Thoracic aorta (tissue), 2 donors: ENCODE measurements at regions not wholly inside any gene's neighbourhood (a gene's known extent, or its start where the extent isn't known, plus 50 kb on each side); places are given as distances from the start of the nearest gene placed in this dataset.

ENCODE experiments used
- ATAC-seq: fragments of 150-250 bp; one replicate; pipeline ENCODE4 v1.8.0; 2017; ENCODE audit warnings: low read depth; ENCODE audit not compliant: insufficient number of reproducible peaks, low FRiP score
- DNase-seq: peaks from one replicate; pipeline ENCODE4 v3.0.0-alpha.2; 2020; ENCODE audit warnings: low spot score
- H3K27ac ChIP-seq, 2 donors: fragments of 200-600 bp; sonication (generic); 1 replicate in 1 of 2; 2 replicates in 1 of 2; pipeline ENCODE4 v1.5.1; 2016; ENCODE audit warnings: mild to moderate bottlenecking in 2 of 2, moderate library complexity in 2 of 2
- H3K27me3 ChIP-seq: fragments of 200-600 bp; sonication (generic); replicated peaks from 2 replicates; pipeline ENCODE4 v1.6.0; 2016; ENCODE audit warnings: mild to moderate bottlenecking; ENCODE audit not compliant: insufficient read depth
- H3K36me3 ChIP-seq: fragments of 200-600 bp; sonication (generic); one replicate; pipeline ENCODE4 v1.5.1; 2016
- H3K4me1 ChIP-seq, 2 donors: fragments of 200-600 bp; sonication (generic); 1 replicate in 1 of 2; 2 replicates in 1 of 2; pipeline versions ENCODE4 v1.5.1 to v1.6.0; 2016; ENCODE audit warnings: low read depth in 2 of 2, mild to moderate bottlenecking in 1 of 2; ENCODE audit not compliant: control insufficient read depth in 1 of 2
- H3K4me3 ChIP-seq: fragments of 200-600 bp; sonication (generic); 2 replicates; pipeline ENCODE4 v1.5.1; 2016; ENCODE audit warnings: mild to moderate bottlenecking
- H3K9me3 ChIP-seq: fragments of 200-600 bp; sonication (generic); 2 replicates; pipeline ENCODE4 v1.5.1; 2016
- TF ChIP-seq, protein P1 (sequence below): fragments of 200-600 bp; sonication (generic); IDR thresholded peaks from one replicate; pipeline ENCODE4 v1.5.1; 2019; ENCODE audit warnings: antibody characterized with exemption

- Histone ChIP-seq H3K27me3 (no peaks in the 10 kb centered on the region), H3K4me1 (peaks cover 0 to 5% of the 10 kb centered on the region in 2 donors), H3K27ac (no peak overlapping the region), H3K36me3 (no peaks in the 10 kb centered on the region), H3K9me3 (no peaks in the 10 kb centered on the region), H3K4me3 (no peak overlapping the region)
- ATAC-seq (no peak), DNase-seq (no peak)
- TF ChIP-seq, protein P1, sequence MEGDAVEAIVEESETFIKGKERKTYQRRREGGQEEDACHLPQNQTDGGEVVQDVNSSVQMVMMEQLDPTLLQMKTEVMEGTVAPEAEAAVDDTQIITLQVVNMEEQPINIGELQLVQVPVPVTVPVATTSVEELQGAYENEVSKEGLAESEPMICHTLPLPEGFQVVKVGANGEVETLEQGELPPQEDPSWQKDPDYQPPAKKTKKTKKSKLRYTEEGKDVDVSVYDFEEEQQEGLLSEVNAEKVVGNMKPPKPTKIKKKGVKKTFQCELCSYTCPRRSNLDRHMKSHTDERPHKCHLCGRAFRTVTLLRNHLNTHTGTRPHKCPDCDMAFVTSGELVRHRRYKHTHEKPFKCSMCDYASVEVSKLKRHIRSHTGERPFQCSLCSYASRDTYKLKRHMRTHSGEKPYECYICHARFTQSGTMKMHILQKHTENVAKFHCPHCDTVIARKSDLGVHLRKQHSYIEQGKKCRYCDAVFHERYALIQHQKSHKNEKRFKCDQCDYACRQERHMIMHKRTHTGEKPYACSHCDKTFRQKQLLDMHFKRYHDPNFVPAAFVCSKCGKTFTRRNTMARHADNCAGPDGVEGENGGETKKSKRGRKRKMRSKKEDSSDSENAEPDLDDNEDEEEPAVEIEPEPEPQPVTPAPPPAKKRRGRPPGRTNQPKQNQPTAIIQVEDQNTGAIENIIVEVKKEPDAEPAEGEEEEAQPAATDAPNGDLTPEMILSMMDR, result no peak
Measured at GRCh38 chr2:181397331-181397730, 59.9 kb upstream of the ITGA4 start.

- Histone ChIP-seq H3K4me3 (no peak overlapping the region), H3K4me1 (peaks cover 0 to 5% of the 10 kb centered on the region in 2 donors), H3K27me3 (no peaks in the 10 kb centered on the region), H3K9me3 (no peaks in the 10 kb centered on the region), H3K36me3 (no peaks in the 10 kb centered on the region), H3K27ac (no peak overlapping the region)
- TF ChIP-seq, protein P1, result no peak
- no peak for DNase-seq
- ATAC-seq, result no peak
Measured at GRCh38 chr2:181398000-181398399, 59.2 kb upstream of the ITGA4 start.

GRCh38 chr2:181399027-181399426 is 58.2 kb upstream of the ITGA4 start:
- TF ChIP-seq, protein P1, result no peak
- no peak for DNase-seq
- ATAC-seq, result no peak
- Histone ChIP-seq H3K9me3 (no peaks in the 10 kb centered on the region), H3K4me3 (no peak overlapping the region), H3K4me1 (no peaks in the 10 kb centered on the region), H3K27me3 (no peaks in the 10 kb centered on the region), H3K27ac (no peak overlapping the region), H3K36me3 (no peaks in the 10 kb centered on the region)

GRCh38 chr2:181404472-181404871 is 52.7 kb upstream of the ITGA4 start:
- TF ChIP-seq, protein P1, result no peak
- no peaks in the 10 kb centered on the region for H3K9me3 ChIP-seq
- no peak overlapping the region for H3K27ac ChIP-seq
- DNase-seq (no peak), ATAC-seq (no peak)
- no peaks in the 10 kb centered on the region for H3K27me3 ChIP-seq
- H3K36me3 ChIP-seq, result no peaks in the 10 kb centered on the region
- H3K4me1 ChIP-seq, result no peaks in the 10 kb centered on the region
- H3K4me3 ChIP-seq, result no peak overlapping the region

- no peaks in the 10 kb centered on the region for H3K4me1 ChIP-seq
- ATAC-seq, result no peak
Measured at GRCh38 chr2:181407171-181407570, 50.0 kb upstream of the ITGA4 start.

More at GRCh38 chr2:181407171-181407570, 50.0 kb upstream of the ITGA4 start:
- TF ChIP-seq, protein P1, result no peak
- Histone ChIP-seq H3K27ac (no peak overlapping the region), H3K9me3 (no peaks in the 10 kb centered on the region), H3K36me3 (no peaks in the 10 kb centered on the region), H3K4me3 (no peak overlapping the region), H3K27me3 (no peaks in the 10 kb centered on the region)
- DNase-seq, result no peak
